ENCODE measurements at regions not wholly inside any gene's neighbourhood (a gene's known extent, or its start where the extent isn't known, plus 50 kb on each side); places are given as distances from the start of the nearest gene placed in this dataset.

DNA sequence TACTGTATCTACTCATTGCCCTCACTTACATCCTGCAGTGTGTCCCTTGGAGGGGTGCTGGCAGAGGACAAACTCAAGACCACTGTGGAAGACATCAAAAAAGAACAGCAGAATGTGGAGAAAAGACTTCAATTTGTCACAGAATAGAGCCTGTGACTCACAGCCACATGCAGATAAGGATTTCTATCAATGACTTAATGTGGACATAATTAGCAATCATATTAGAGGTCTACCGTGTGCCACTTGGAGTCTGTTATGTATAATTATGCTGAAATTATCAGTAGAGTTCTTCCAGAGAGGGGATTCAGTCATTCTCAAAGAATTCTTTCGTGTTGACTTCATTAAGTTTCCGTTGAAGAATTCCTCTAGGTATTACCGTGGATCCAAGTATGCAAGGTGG lies 473.5 kb downstream of the MIAT start:
- Histone ChIP-seq H3K9me3 (no peaks in the 10 kb centered on the region), H3K4me3 (no peak overlapping the region), H3K27me3 (no peaks in the 10 kb centered on the region), H3K36me3 (no peaks in the 10 kb centered on the region), H3K4me1 (peaks cover 0 to 2% of the 10 kb centered on the region in 2 donors), H3K27ac (no peak overlapping the region)
- TF ChIP-seq, protein P1, sequence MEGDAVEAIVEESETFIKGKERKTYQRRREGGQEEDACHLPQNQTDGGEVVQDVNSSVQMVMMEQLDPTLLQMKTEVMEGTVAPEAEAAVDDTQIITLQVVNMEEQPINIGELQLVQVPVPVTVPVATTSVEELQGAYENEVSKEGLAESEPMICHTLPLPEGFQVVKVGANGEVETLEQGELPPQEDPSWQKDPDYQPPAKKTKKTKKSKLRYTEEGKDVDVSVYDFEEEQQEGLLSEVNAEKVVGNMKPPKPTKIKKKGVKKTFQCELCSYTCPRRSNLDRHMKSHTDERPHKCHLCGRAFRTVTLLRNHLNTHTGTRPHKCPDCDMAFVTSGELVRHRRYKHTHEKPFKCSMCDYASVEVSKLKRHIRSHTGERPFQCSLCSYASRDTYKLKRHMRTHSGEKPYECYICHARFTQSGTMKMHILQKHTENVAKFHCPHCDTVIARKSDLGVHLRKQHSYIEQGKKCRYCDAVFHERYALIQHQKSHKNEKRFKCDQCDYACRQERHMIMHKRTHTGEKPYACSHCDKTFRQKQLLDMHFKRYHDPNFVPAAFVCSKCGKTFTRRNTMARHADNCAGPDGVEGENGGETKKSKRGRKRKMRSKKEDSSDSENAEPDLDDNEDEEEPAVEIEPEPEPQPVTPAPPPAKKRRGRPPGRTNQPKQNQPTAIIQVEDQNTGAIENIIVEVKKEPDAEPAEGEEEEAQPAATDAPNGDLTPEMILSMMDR (IDR thresholded peaks at IDR 0.05): no peak
- DNase-seq (ENCODE audit: low spot score in 2 of 2): no peak
- intact Hi-C loops (cut with DNase I): no loop called here

DNA sequence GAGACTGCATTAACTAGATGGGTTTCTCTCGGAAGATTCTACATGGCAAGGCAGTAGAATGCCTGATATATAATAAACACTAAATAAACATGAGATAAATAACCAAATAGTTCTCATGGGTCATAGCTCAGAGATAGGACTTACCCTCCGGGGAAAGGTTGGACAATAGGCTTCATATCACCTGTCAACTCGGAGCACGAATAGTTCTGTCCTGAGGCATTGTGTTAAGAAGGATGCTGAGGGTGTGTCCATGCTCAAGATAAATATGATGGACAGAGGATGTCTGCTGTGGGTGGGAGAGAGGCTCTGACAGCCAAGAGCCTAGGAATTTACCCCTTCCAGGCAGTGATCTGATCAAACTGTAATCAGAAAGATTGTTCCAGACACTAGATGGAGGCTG lies 474.0 kb downstream of the MIAT start:
- no peak for DNase-seq (ENCODE audit: low spot score in 2 of 2)
- Histone ChIP-seq H3K27ac (no peak overlapping the region), H3K9me3 (no peaks in the 10 kb centered on the region), H3K36me3 (no peaks in the 10 kb centered on the region), H3K27me3 (no peaks in the 10 kb centered on the region), H3K4me3 (no peak overlapping the region), H3K4me1 (peaks cover 0 to 2% of the 10 kb centered on the region in 2 donors)
- intact Hi-C loops (cut with DNase I): no loop called here
- TF ChIP-seq, protein P1 (IDR thresholded peaks at IDR 0.05): no peak

DNA sequence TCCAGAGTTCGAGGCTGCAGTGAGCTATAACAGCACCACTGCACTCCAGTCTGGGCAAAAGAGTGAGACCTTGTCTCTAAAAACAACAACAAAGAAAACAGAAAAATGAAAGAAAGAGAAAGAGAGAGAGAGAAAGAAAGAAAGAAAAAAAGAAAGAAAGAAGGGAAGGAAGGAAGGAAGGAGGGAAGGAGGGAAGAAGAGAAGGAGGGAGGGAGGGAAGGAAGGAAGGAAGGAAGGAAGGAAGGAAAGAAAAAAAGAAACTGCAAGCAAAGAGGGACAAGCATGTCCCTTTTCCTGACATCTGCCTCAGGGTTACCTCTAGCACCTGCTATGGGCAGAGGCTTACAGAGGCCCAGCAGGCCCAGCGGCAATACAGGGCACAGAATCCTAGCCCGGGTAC lies 475.0 kb downstream of the MIAT start:
- DNase-seq (ENCODE audit: low spot score in 2 of 2): no peak
- H3K4me3 ChIP-seq: no peak overlapping the region
- H3K9me3 ChIP-seq: no peaks in the 10 kb centered on the region
- H3K27me3 ChIP-seq: no peaks in the 10 kb centered on the region
- H3K36me3 ChIP-seq: no peaks in the 10 kb centered on the region
- H3K27ac ChIP-seq: no peak overlapping the region
- TF ChIP-seq, protein P1 (IDR thresholded peaks at IDR 0.05): no peak
- intact Hi-C loops (cut with DNase I): no loop called here
- H3K4me1 ChIP-seq: peaks cover 0 to 2% of the 10 kb centered on the region in 2 donors

DNA sequence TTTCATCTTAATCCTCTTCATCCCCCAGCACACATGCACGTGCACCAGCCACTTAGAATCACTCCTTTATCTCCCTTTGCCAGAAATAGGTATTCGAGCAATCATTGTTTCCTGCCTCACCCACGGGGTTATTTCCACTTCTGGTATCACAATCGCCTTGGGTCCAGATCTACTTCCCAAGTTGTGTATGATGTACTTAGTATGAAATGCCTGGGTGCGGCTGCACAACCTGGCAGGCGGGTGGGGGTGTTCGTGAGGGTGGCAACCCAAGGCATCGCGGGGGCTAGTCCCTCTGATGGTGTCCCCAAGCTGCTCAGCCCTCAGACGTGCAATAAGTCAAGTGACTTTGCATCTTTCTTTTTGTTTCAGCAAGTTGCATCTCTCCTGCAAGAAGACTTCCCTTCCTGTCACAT lies 475.6 kb downstream of the MIAT start:
- TF ChIP-seq, protein P1 (IDR thresholded peaks at IDR 0.05): no peak
- intact Hi-C loops (cut with DNase I): no loop called here

DNA sequence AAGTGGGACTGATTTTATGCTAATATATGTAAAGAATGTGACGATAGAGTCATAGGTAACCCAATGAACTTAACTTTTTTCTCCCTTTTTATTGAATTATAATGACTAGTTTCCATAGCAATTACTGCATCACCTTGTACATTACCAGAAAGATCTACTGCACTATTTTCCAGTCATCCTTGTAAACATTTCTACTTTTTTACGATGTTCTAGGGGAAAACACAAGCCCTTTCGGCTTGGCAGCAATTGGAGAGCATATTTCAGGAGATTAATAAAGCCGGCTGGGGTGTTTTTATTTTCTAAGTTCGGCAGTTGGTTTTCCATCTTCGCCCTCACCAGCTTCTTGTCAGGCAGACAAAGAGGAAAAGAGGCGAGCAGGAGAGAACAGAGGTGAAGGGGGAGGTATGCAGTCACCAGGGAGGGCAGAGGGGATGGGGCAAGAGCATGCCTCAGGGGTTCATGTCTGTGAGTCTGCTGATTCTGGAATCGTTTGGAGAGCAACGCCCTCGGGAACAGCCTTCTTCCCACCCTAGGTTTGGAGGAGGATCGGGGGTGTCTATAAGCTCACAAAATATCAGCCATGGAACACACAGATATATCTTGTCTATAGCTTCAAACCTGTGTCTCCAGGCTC lies 476.4 kb downstream of the MIAT start:
- H3K4me1 ChIP-seq: peaks cover 0 to 2% of the 10 kb centered on the region in 2 donors
- DNase-seq (ENCODE audit: low spot score in 2 of 2): no peak

More for the DNA sequence above, 475.6 kb downstream of the MIAT start:
- Histone ChIP-seq H3K9me3 (no peaks in the 10 kb centered on the region), H3K36me3 (no peaks in the 10 kb centered on the region), H3K27ac (no peak overlapping the region), H3K4me1 (peaks cover 0 to 2% of the 10 kb centered on the region in 2 donors), H3K27me3 (no peaks in the 10 kb centered on the region), H3K4me3 (no peak overlapping the region)
- no peak for DNase-seq (ENCODE audit: low spot score in 2 of 2)

More for the DNA sequence above, 476.4 kb downstream of the MIAT start:
- no peaks in the 10 kb centered on the region for H3K36me3 ChIP-seq
- intact Hi-C loops (cut with DNase I): no loop called here
- no peaks in the 10 kb centered on the region for H3K9me3 ChIP-seq
- H3K27ac ChIP-seq: no peak overlapping the region
- no peaks in the 10 kb centered on the region for H3K27me3 ChIP-seq
- TF ChIP-seq, protein P1 (IDR thresholded peaks at IDR 0.05): no peak
- no peak overlapping the region for H3K4me3 ChIP-seq
